B cell (primary cell): ENCODE measurements at regions not wholly inside any gene's neighbourhood (a gene's known extent, or its start where the extent isn't known, plus 50 kb on each side); places are given as distances from the start of the nearest gene placed in this dataset.

Experiments used
- ATAC-seq: fragments of 200-7000 bp; cut with Tn5 transposase; one replicate; pipeline ENCODE4 v1.10.0; 2021; ENCODE audit warnings: low read depth, mild to moderate bottlenecking, moderate number of reproducible peaks, moderate library complexity
- CTCF ChIA-PET: fragments of 350-600 bp; sonication (Branson Sonifier 250); formaldehyde crosslinking; loops from one replicate; lab custom pipeline; 2021; ENCODE audit warnings: antibody characterized with exemption, inconsistent platforms; lab: Charles Lee
- POLR2A ChIA-PET: fragments of 350-600 bp; sonication (Branson Sonifier 250); formaldehyde crosslinking; loops from one replicate; lab custom pipeline; 2021; ENCODE audit warnings: antibody characterized with exemption; lab: Charles Lee
- DNase-seq: peaks from one replicate; pipeline ENCODE4 v3.0.0; 2013
- H2AFZ ChIP-seq: 2 replicates; pipeline ENCODE4 v1.6.1; 2012; ENCODE audit warnings: mild to moderate bottlenecking, low read depth, low read length; ENCODE audit not compliant: insufficient read depth, poor library complexity, severe bottlenecking
- H3K27ac ChIP-seq, 2 donors: 1 replicate in 1 of 2; 2 replicates in 1 of 2; pipeline ENCODE4 v1.5.1; 2012 to 2013; ENCODE audit warnings: low read length in 2 of 2, mild to moderate bottlenecking in 2 of 2, moderate library complexity in 1 of 2
- H3K27me3 ChIP-seq, 4 experiments: fragments of 200-600 bp in 1 of 4; sonication (generic) in 1 of 4; replicated peaks in 1 of 4; 1 replicate in 2 of 4; 2 replicates in 2 of 4; pipeline versions ENCODE4 v1.6.1 to v1.7.0; 2013 to 2016; ENCODE audit warnings: low read length in 3 of 4, mild to moderate bottlenecking in 2 of 4, mixed read lengths in 1 of 4, moderate library complexity in 1 of 4; ENCODE audit not compliant: insufficient read depth in 4 of 4, control insufficient read depth in 3 of 4; ENCODE audit errors: control extremely low read depth in 1 of 4
- H3K36me3 ChIP-seq, 2 experiments: replicated peaks in 1 of 2; 1 replicate in 1 of 2; 2 replicates in 1 of 2; pipeline versions ENCODE4 v1.6.1 to v1.7.1; 2013; ENCODE audit warnings: low read length in 1 of 2; ENCODE audit not compliant: insufficient read depth in 2 of 2, control insufficient read depth in 1 of 2; ENCODE audit errors: control extremely low read depth in 1 of 2, extremely low read depth in 1 of 2
- H3K4me1 ChIP-seq, 2 donors: fragments of 200-600 bp in 1 of 2; sonication (generic) in 1 of 2; 1 replicate in 1 of 2; 2 replicates in 1 of 2; pipeline versions ENCODE4 v1.5.1 to v1.6.1; 2013 to 2017; ENCODE audit warnings: low read length in 2 of 2; ENCODE audit not compliant: control insufficient read depth in 2 of 2, insufficient read depth in 2 of 2
- H3K4me2 ChIP-seq: replicated peaks from 2 replicates; pipeline ENCODE3; 2012; ENCODE audit warnings: mild to moderate bottlenecking, low read depth, low read length; ENCODE audit not compliant: poor library complexity, severe bottlenecking
- H3K4me3 ChIP-seq, 5 experiments: fragments of 200-600 bp in 1 of 5; sonication (generic) in 1 of 5; 1 replicate in 3 of 5; 2 replicates in 2 of 5; pipeline versions ENCODE4 v1.5.1 to v1.7.0; 2011 to 2016; ENCODE audit warnings: low read length in 4 of 5, mild to moderate bottlenecking in 4 of 5, low read depth in 2 of 5, control low read depth in 1 of 5, moderate library complexity in 1 of 5; ENCODE audit not compliant: insufficient read depth in 1 of 5; ENCODE audit errors: control extremely low read depth in 1 of 5, extremely low read depth in 1 of 5
- H3K79me2 ChIP-seq: fragments of 200-600 bp; sonication (generic); one replicate; pipeline ENCODE4 v1.6.0; 2016; ENCODE audit warnings: low read length; ENCODE audit not compliant: control insufficient read depth, insufficient read depth
- H3K9ac ChIP-seq: fragments of 200-600 bp; sonication (generic); 2 replicates; pipeline ENCODE4 v1.6.1; 2017; ENCODE audit warnings: mild to moderate bottlenecking, low read length, moderate library complexity
- H3K9me3 ChIP-seq, 3 donors: one replicate each; pipeline versions ENCODE4 v1.6.1 to v1.7.1; 2013; ENCODE audit warnings: low read length in 2 of 3; ENCODE audit not compliant: control insufficient read depth in 2 of 3, insufficient read depth in 1 of 3; ENCODE audit errors: control extremely low read depth in 1 of 3
- H4K20me1 ChIP-seq: 2 replicates; pipeline ENCODE4 v1.6.0; 2012; ENCODE audit warnings: mild to moderate bottlenecking, low read length; ENCODE audit not compliant: insufficient read depth, control insufficient read depth, poor library complexity, severe bottlenecking
- H3K27ac Mint-ChIP-seq: one replicate; pipeline ENCODE4 v1.8.0; 2021; ENCODE audit warnings: mixed read lengths
- H3K27me3 Mint-ChIP-seq: one replicate; pipeline ENCODE4 v1.8.0; 2021; ENCODE audit warnings: mixed read lengths
- H3K4me1 Mint-ChIP-seq: one replicate; pipeline ENCODE4 v1.8.0; 2021; ENCODE audit warnings: mixed read lengths
- H3K4me3 Mint-ChIP-seq: one replicate; pipeline ENCODE4 v1.8.0; 2021; ENCODE audit warnings: mixed read lengths
- H3K9me3 Mint-ChIP-seq: one replicate; pipeline ENCODE4 v1.8.0; 2022; ENCODE audit warnings: mixed read lengths; ENCODE audit not compliant: insufficient read depth
- CTCF ChIP-seq: fragments of 200-600 bp; IDR thresholded peaks from one replicate; pipeline ENCODE4 v1.8.0; 2022; ENCODE audit warnings: antibody characterized with exemption, mild to moderate bottlenecking
- EZH2 ChIP-seq: IDR thresholded peaks from 2 replicates; pipeline ENCODE4 v1.6.1; 2012; ENCODE audit warnings: borderline replicate concordance, low read depth, mild to moderate bottlenecking, moderate library complexity, low read length; ENCODE audit not compliant: insufficient read depth, poor library complexity, severe bottlenecking
- WGBS: methylation state at CpG from one replicate; pipeline ENCODE4 v1.1.5; 2013; ENCODE audit warnings: missing lambda C conversion rate; ENCODE audit not compliant: insufficient coverage; 5-methylcytosine and 5-hydroxymethylcytosine counted together
- intact Hi-C: fragments of 100-400 bp; cut with micrococcal nuclease; formaldehyde crosslinking; loops from one replicate; pipeline ENCODE4 v1.10.0; 2022

GRCh38 chr6:44622956-44623355, 235.4 kb downstream of the CDC5L start:
- Histone ChIP-seq H2AFZ (no peak overlapping the region), H4K20me1 (no peaks in the 10 kb centered on the region), H3K4me2 (no peak overlapping the region), H3K9me3 (no peaks in the 10 kb centered on the region), H3K79me2 (no peaks in the 10 kb centered on the region), H3K4me1 (peaks cover 6 to 13% of the 10 kb centered on the region in 2 donors), H3K36me3 (no peaks in the 10 kb centered on the region), H3K27ac (no peak overlapping the region), H3K4me3 (no peak overlapping the region), H3K9ac (no peak overlapping the region), H3K27me3 (no peaks in the 10 kb centered on the region)
- no peak overlapping the region for H3K27ac Mint-ChIP-seq
- ATAC-seq (no peak), DNase-seq (no peak)
- H3K9me3 Mint-ChIP-seq: no peaks in the 10 kb centered on the region
- TF ChIP-seq CTCF (no peak), EZH2 (no peak)
- no peak overlapping the region for H3K4me3 Mint-ChIP-seq
- peaks cover 21% of the 10 kb centered on the region for H3K27me3 Mint-ChIP-seq
- 42% methylated on average over 2 of the region's 2 CpGs for WGBS
- intact Hi-C loops: no loop called here
- POLR2A ChIA-PET: no interaction called here
- CTCF ChIA-PET: no interaction called here
- H3K4me1 Mint-ChIP-seq: peaks cover 18% of the 10 kb centered on the region

GRCh38 chr6:44624226-44624625, 236.7 kb downstream of the CDC5L start:
- no peak overlapping the region for H2AFZ ChIP-seq
- no peak overlapping the region for H3K4me3 Mint-ChIP-seq
- H3K27me3 Mint-ChIP-seq: peaks cover 15% of the 10 kb centered on the region
- DNase-seq: no peak
- peaks cover 16% of the 10 kb centered on the region for H3K4me1 Mint-ChIP-seq
- no peaks in the 10 kb centered on the region for H3K79me2 ChIP-seq
- H3K27ac ChIP-seq: no peak overlapping the region
- TF ChIP-seq CTCF: no peak
- TF ChIP-seq EZH2: no peak
- WGBS: 18% methylated on average over 3 of the region's 5 CpGs
- no peak overlapping the region for H3K4me3 ChIP-seq
- ATAC-seq: no peak
- no peak overlapping the region for H3K27ac Mint-ChIP-seq
- no peaks in the 10 kb centered on the region for H4K20me1 ChIP-seq
- H3K4me1 ChIP-seq: peaks cover 6 to 13% of the 10 kb centered on the region in 2 donors
- no peak overlapping the region for H3K9ac ChIP-seq
- no peaks in the 10 kb centered on the region for H3K36me3 ChIP-seq
- no peak overlapping the region for H3K4me2 ChIP-seq
- no peaks in the 10 kb centered on the region for H3K27me3 ChIP-seq
- no peaks in the 10 kb centered on the region for H3K9me3 ChIP-seq
- POLR2A ChIA-PET: no interaction called here
- intact Hi-C loops: no loop called here
- CTCF ChIA-PET: no interaction called here
- H3K9me3 Mint-ChIP-seq: no peaks in the 10 kb centered on the region
